Mesendoderm (in vitro differentiated cells): ENCODE measurements at regions not wholly inside any gene's neighbourhood (a gene's known extent, or its start where the extent isn't known, plus 50 kb on each side); places are given as distances from the start of the nearest gene placed in this dataset.

Source experiments
- DNase-seq: peaks from one replicate; pipeline ENCODE4 v3.0.0; 2013
- H2AK5ac ChIP-seq: 2 replicates; pipeline ENCODE4 v1.6.1; 2013; ENCODE audit warnings: low read length, inconsistent platforms
- H2BK120ac ChIP-seq: 2 replicates; pipeline ENCODE4 v1.6.1; 2013; ENCODE audit warnings: low read depth, mild to moderate bottlenecking, low read length, moderate library complexity, mixed read lengths
- H2BK15ac ChIP-seq: replicated peaks from 2 replicates; pipeline ENCODE4 v1.6.1; 2013; ENCODE audit warnings: low read depth, mild to moderate bottlenecking, moderate library complexity
- H2BK5ac ChIP-seq: 2 replicates; pipeline ENCODE4 v1.6.1; 2013; ENCODE audit warnings: low read length, inconsistent platforms
- H3K18ac ChIP-seq: 2 replicates; pipeline ENCODE4 v1.6.1; 2013; ENCODE audit warnings: mild to moderate bottlenecking, low read length, mixed read lengths
- H3K23ac ChIP-seq: one replicate; pipeline ENCODE4 v1.6.1; 2013; ENCODE audit warnings: low read length
- H3K27ac ChIP-seq: 2 replicates; pipeline ENCODE4 v1.5.1; 2013; ENCODE audit warnings: low read depth, mild to moderate bottlenecking, inconsistent platforms, low read length, moderate library complexity
- H3K27me3 ChIP-seq: 2 replicates; pipeline ENCODE4 v1.6.1; 2013; ENCODE audit warnings: low read length, control low read depth, mild to moderate bottlenecking, inconsistent platforms; ENCODE audit not compliant: insufficient read depth, poor library complexity
- H3K36me3 ChIP-seq: 2 replicates; pipeline ENCODE4 v1.6.1; 2013; ENCODE audit warnings: low read length, inconsistent platforms; ENCODE audit not compliant: control insufficient read depth, insufficient read depth
- H3K4ac ChIP-seq: one replicate; pipeline ENCODE4 v1.6.1; 2013; ENCODE audit warnings: low read depth, mild to moderate bottlenecking, low read length, moderate library complexity
- H3K4me1 ChIP-seq: 2 replicates; pipeline ENCODE4 v1.6.1; 2013; ENCODE audit warnings: low read depth, low read length, inconsistent platforms; ENCODE audit not compliant: control insufficient read depth
- H3K4me2 ChIP-seq: 2 replicates; pipeline ENCODE4 v1.6.1; 2013; ENCODE audit warnings: low read length
- H3K4me3 ChIP-seq: 2 replicates; pipeline ENCODE4 v1.5.1; 2013; ENCODE audit warnings: mild to moderate bottlenecking, low read length
- H3K56ac ChIP-seq: one replicate; pipeline ENCODE4 v1.6.1; 2013; ENCODE audit warnings: low read length
- H3K79me1 ChIP-seq: 2 replicates; pipeline ENCODE4 v1.6.1; 2013; ENCODE audit warnings: low read length, inconsistent platforms
- H3K79me2 ChIP-seq: 2 replicates; pipeline ENCODE4 v1.6.1; 2013; ENCODE audit warnings: mild to moderate bottlenecking, low read length; ENCODE audit not compliant: control insufficient read depth, insufficient read depth
- H3K9ac ChIP-seq: 2 replicates; pipeline ENCODE4 v1.6.1; 2013; ENCODE audit warnings: low read length, inconsistent platforms
- H4K5ac ChIP-seq: one replicate; pipeline ENCODE4 v1.6.1; 2013; ENCODE audit warnings: low read length
- H4K8ac ChIP-seq: one replicate; pipeline ENCODE4 v1.6.1; 2013; ENCODE audit warnings: low read depth, mild to moderate bottlenecking, control low read depth, low read length, moderate library complexity
- WGBS: extraction: QIAGEN DNeasy Blood & Tissue Kit; methylation state at CpG from one replicate; pipeline ENCODE4 v1.1.7; 2013; ENCODE audit warnings: low lambda C conversion rate, missing lambda C conversion rate; ENCODE audit not compliant: insufficient coverage; ENCODE audit errors: extremely low coverage; 5-methylcytosine and 5-hydroxymethylcytosine counted together

DNA sequence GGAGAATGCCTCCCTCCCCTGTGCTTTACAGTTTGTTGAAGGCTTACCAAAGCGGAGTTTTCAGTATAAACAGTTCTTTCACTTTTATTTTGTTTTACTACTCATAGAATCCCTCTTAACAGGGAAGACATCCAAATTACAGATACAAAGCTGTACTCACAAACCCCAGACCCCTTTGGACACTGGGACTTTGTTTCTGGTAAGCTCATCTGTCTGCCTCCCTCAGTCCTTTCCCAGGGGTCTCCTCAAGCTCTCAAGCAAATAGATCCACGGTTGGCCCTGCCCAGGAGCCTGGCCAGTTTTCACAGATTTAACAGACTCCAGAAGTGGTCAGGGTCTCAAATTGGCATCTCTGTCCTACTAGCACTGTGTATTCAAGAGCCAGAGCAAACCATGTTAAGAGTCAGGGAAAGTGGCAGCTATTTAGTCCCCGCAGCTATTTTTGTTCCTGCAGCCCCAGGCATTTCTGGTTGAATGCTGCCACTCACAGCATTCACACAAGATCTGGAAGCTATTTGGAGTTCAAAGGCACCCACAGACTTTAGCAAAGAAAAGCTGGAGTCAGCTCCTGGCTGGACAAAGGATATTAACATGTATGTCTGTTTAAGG lies 54.2 kb downstream of the TMEM100 start:
- no peak overlapping the region for H3K9ac ChIP-seq
- no peaks in the 10 kb centered on the region for H3K79me1 ChIP-seq
- no peak overlapping the region for H4K5ac ChIP-seq
- H3K79me2 ChIP-seq: no peaks in the 10 kb centered on the region
- H3K27me3 ChIP-seq: no peaks in the 10 kb centered on the region
- no peak overlapping the region for H2BK5ac ChIP-seq
- H2BK120ac ChIP-seq: no peak overlapping the region
- no peak overlapping the region for H3K56ac ChIP-seq
- H2BK15ac ChIP-seq: no peak overlapping the region
- H3K23ac ChIP-seq: no peak overlapping the region
- no peak overlapping the region for H2AK5ac ChIP-seq
- no peak overlapping the region for H3K18ac ChIP-seq
- no peak overlapping the region for H3K4ac ChIP-seq
- H3K36me3 ChIP-seq: no peaks in the 10 kb centered on the region
- H4K8ac ChIP-seq: no peak overlapping the region
- no peak overlapping the region for H3K27ac ChIP-seq
- no peak overlapping the region for H3K4me3 ChIP-seq
- no peaks in the 10 kb centered on the region for H3K4me1 ChIP-seq
- no CpG with 5 or more reads among the region's 3 CpGs for WGBS
- peak; percentile 22 for DNase-seq
- H3K4me2 ChIP-seq: no peak overlapping the region

DNA sequence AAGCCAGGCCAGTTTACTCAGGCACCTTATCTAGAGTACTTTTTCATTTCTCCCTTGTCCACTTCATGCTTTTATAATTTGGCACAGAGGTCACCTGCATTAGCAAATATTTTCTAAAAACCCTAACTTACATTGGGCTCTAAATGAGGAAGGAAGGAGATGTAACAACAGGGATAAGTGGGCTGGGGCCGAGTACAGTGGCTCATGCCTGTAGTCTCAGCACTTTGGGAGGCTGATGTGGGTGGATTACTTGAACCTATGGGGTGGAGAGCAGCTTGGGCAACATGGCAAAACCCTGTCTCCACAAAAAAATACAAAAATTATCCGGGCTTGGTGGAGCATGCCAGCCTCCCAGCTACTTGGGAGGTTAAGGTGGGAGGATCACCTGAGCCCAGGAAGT lies 55.9 kb downstream of the TMEM100 start:
- Histone ChIP-seq H3K27me3 (no peaks in the 10 kb centered on the region), H3K4me1 (no peaks in the 10 kb centered on the region), H4K8ac (no peak overlapping the region), H3K79me1 (no peaks in the 10 kb centered on the region), H3K4me2 (no peak overlapping the region), H3K27ac (no peak overlapping the region), H2BK120ac (no peak overlapping the region), H2BK15ac (no peak overlapping the region), H3K18ac (no peak overlapping the region), H3K4me3 (no peak overlapping the region), H3K79me2 (no peaks in the 10 kb centered on the region), H3K23ac (no peak overlapping the region), H4K5ac (no peak overlapping the region), H3K9ac (no peak overlapping the region), H2AK5ac (no peak overlapping the region), H2BK5ac (no peak overlapping the region), H3K56ac (no peak overlapping the region), H3K4ac (no peak overlapping the region), H3K36me3 (no peaks in the 10 kb centered on the region)
- DNase-seq: no peak
- WGBS: no CpG with 5 or more reads among the region's 2 CpGs

DNA sequence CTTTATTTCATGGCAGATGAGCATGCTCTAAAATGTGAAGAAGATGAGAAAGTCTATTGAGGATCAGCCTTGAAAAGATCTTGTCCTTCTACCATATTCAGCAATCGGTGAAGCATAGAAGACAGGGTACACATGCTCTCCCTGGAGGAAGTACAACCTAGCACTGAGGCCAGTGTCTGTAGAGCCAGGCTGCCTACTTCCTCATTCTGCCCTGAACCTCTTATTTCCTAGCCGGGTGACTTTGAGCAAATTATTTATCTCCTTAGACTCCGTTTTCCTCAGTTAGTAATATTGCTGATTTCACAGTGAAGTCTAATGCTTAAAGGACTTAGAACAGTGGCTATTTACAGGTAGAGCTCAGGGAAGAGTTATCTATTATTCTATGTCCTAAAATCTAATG lies 58.4 kb downstream of the TMEM100 start:
- no peak overlapping the region for H2BK120ac ChIP-seq
- no peak overlapping the region for H3K4ac ChIP-seq
- H3K4me3 ChIP-seq: no peak overlapping the region
- no peak overlapping the region for H3K56ac ChIP-seq
- no peak overlapping the region for H3K9ac ChIP-seq
- DNase-seq: no peak
- no peak overlapping the region for H2AK5ac ChIP-seq
- no CpG with 5 or more reads among the region's 3 CpGs for WGBS
- H2BK5ac ChIP-seq: no peak overlapping the region
- no peaks in the 10 kb centered on the region for H3K36me3 ChIP-seq
- no peaks in the 10 kb centered on the region for H3K79me1 ChIP-seq
- no peak overlapping the region for H3K18ac ChIP-seq
- no peak overlapping the region for H3K27ac ChIP-seq
- no peaks in the 10 kb centered on the region for H3K79me2 ChIP-seq
- H3K27me3 ChIP-seq: no peaks in the 10 kb centered on the region
- H3K23ac ChIP-seq: no peak overlapping the region
- H4K5ac ChIP-seq: no peak overlapping the region
- no peak overlapping the region for H3K4me2 ChIP-seq
- H2BK15ac ChIP-seq: no peak overlapping the region
- H4K8ac ChIP-seq: no peak overlapping the region
- H3K4me1 ChIP-seq: no peaks in the 10 kb centered on the region

DNA sequence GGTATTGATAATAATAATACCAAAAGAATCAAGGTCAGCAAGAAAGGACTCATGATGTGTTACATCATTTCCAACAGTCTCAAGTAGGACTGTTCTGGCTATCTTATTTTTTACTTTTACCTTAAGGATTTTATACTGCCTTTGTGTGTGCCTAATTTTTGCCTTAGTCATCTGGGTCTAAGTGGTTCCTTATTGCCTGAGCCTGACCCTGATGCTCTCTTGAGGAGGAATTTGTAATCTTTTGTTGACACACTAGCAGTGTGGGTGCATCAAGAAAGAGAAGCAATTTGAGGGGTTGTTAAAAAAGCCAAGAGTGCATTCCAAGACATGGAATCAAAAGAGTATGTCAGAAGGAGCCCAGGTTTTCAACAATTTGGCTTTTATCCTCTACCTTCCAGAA lies 59.3 kb downstream of the TMEM100 start:
- no peak overlapping the region for H3K4me2 ChIP-seq
- H3K27me3 ChIP-seq: no peaks in the 10 kb centered on the region
- no peak overlapping the region for H3K27ac ChIP-seq
- H3K18ac ChIP-seq: no peak overlapping the region
- H2AK5ac ChIP-seq: no peak overlapping the region
- no peaks in the 10 kb centered on the region for H3K4me1 ChIP-seq
- H3K23ac ChIP-seq: no peak overlapping the region
- no peak for DNase-seq
- no peak overlapping the region for H3K56ac ChIP-seq
- no peak overlapping the region for H3K9ac ChIP-seq
- no peak overlapping the region for H2BK120ac ChIP-seq
- no peaks in the 10 kb centered on the region for H3K79me1 ChIP-seq
- no peak overlapping the region for H3K4ac ChIP-seq
- no peak overlapping the region for H2BK15ac ChIP-seq
- no peak overlapping the region for H2BK5ac ChIP-seq
- no peak overlapping the region for H4K5ac ChIP-seq
- H4K8ac ChIP-seq: no peak overlapping the region
- no peaks in the 10 kb centered on the region for H3K36me3 ChIP-seq
- no peak overlapping the region for H3K4me3 ChIP-seq
- no peaks in the 10 kb centered on the region for H3K79me2 ChIP-seq

DNA sequence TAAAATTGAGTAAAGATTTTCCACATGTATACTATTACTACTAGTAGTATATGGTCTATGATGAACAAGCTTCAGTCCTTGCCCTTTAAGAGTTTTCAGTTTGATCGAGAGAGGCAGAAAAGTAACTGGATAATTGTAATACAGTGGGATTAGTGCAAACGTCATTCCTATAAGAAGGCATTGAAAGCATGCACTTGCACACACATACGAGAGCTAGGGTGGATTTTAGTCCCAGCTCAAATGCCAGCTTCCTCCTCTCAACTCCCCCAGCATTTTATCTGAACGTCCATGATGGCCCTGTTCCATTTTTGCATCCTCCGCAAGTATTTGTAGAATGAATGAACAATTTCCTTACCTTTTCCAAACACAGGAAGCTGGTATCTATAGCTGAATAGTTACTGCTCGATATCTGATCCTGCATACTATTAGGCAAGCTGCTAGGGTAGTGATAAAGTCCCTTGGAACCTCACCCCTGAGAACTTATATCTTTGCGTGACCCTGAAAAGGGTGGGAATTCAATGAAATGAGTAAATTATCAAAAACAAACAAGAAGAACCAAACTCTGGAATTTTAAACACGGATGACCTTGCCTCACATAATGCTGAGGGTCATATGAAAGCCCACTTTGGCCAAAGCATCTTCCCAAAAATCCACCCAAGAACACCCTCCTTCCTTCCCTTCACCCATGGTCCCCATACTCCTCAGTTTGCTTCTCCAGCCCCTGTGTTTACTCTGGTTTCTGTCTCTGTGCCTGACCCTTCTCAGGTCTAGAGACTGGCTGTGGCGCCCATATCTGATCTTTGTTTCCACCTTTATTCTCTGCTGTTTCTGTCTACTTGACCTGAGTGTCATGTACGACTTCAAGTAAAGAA lies 60.5 kb downstream of the TMEM100 start:
- Histone ChIP-seq H3K9ac (no peak overlapping the region), H2BK5ac (no peak overlapping the region), H3K27ac (no peak overlapping the region), H3K4me2 (no peak overlapping the region), H2BK120ac (no peak overlapping the region), H3K36me3 (no peaks in the 10 kb centered on the region), H3K79me1 (no peaks in the 10 kb centered on the region), H3K4me1 (no peaks in the 10 kb centered on the region), H3K79me2 (no peaks in the 10 kb centered on the region), H3K4me3 (no peak overlapping the region), H3K18ac (no peak overlapping the region), H3K27me3 (no peaks in the 10 kb centered on the region), H3K56ac (no peak overlapping the region), H3K4ac (no peak overlapping the region), H2AK5ac (no peak overlapping the region), H2BK15ac (no peak overlapping the region), H4K5ac (no peak overlapping the region), H4K8ac (no peak overlapping the region), H3K23ac (no peak overlapping the region)
- WGBS: no CpG with 5 or more reads among the region's 10 CpGs
- DNase-seq: no peak
